ENCODE measurements at regions not wholly inside any gene's neighbourhood (a gene's known extent, or its start where the extent isn't known, plus 50 kb on each side); places are given as distances from the start of the nearest gene placed in this dataset.

DNA sequence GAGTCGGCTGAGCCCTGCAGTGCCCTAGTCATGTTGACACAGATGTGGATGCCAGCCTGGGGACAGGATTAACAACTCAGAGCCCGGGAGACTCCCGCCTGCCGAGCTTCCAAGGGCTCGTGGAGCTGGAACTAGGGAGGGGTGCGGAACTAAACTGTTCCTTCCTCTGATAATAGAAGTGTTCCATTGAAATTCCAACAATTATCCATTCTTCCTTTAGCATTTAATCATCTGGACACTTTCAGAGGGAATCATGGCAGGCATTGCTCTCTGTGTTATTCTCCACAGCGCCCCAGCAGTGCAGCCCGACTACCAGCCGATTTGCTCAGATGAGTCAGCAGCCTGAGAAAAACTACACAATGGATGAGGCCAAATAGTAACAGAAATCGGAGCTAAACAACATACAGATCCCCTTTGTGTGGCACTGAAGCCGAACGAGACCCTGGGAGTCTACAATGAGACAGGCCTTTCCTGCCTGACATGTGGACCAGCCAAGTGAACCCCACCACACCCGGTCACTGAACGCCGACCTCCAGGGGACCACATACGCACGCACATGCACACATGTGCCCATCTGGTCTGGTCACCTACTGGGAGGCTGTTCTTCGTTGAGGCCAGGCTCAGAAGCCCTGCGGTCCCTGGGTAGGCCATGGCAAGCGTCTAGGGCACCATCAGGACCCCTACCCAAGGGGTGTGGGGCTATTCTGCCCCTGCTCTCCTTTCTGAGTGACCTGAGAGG lies 238.4 kb upstream of the AFDN start (continued):
- TF ChIP-seq CEBPB (IDR thresholded peaks at IDR 0.05; ENCODE audit: borderline replicate concordance, low read depth, low read length) (no peak), PHF5A (CRISPR knock-in tag; IDR thresholded peaks at IDR 0.05; ENCODE audit: low read depth, unreplicated experiment) (no peak), HNF4G (IDR thresholded peaks at IDR 0.05; ENCODE audit: borderline replicate concordance, low read depth, low read length) (no peak), HNF4G (CRISPR knock-in tag; IDR thresholded peaks at IDR 0.05; ENCODE audit: borderline replicate concordance, low read depth) (no peak), NPAS2 (CRISPR knock-in tag; IDR thresholded peaks at IDR 0.05; ENCODE audit: borderline replicate concordance) (no peak), GMEB1 (CRISPR knock-in tag; IDR thresholded peaks at IDR 0.05; ENCODE audit: borderline replicate concordance) (no peak), ZNF619 (CRISPR knock-in tag; IDR thresholded peaks at IDR 0.05) (no peak), KDM2A (CRISPR knock-in tag; IDR thresholded peaks at IDR 0.05; ENCODE audit: borderline replicate concordance, low read depth) (no peak; the same call in 1 of the 2 replicates), TAF15 (IDR thresholded peaks at IDR 0.05; ENCODE audit: low read depth, low read length, poor library complexity, severe bottlenecking) (no peak), SRSF9 (IDR thresholded peaks at IDR 0.05; ENCODE audit: borderline replicate concordance, insufficient read depth, low read depth, low read length, poor library complexity, severe bottlenecking) (no peak), ZBTB8A (CRISPR knock-in tag; IDR thresholded peaks at IDR 0.05; ENCODE audit: borderline replicate concordance, low read depth) (no peak), ZNF367 (CRISPR knock-in tag; IDR thresholded peaks at IDR 0.05; ENCODE audit: borderline replicate concordance) (no peak), DMAP1 (CRISPR knock-in tag; IDR thresholded peaks at IDR 0.05) (no peak)
- TF ChIP-seq, protein P1, sequence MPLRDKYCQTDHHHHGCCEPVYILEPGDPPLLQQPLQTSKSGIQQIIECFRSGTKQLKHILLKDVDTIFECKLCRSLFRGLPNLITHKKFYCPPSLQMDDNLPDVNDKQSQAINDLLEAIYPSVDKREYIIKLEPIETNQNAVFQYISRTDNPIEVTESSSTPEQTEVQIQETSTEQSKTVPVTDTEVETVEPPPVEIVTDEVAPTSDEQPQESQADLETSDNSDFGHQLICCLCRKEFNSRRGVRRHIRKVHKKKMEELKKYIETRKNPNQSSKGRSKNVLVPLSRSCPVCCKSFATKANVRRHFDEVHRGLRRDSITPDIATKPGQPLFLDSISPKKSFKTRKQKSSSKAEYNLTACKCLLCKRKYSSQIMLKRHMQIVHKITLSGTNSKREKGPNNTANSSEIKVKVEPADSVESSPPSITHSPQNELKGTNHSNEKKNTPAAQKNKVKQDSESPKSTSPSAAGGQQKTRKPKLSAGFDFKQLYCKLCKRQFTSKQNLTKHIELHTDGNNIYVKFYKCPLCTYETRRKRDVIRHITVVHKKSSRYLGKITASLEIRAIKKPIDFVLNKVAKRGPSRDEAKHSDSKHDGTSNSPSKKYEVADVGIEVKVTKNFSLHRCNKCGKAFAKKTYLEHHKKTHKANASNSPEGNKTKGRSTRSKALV (CRISPR knock-in tag; IDR thresholded peaks at IDR 0.05): 0 out of 2 replicates have a peak, but pooled peaks have one; percentile 49
- TF ChIP-seq, protein P2, sequence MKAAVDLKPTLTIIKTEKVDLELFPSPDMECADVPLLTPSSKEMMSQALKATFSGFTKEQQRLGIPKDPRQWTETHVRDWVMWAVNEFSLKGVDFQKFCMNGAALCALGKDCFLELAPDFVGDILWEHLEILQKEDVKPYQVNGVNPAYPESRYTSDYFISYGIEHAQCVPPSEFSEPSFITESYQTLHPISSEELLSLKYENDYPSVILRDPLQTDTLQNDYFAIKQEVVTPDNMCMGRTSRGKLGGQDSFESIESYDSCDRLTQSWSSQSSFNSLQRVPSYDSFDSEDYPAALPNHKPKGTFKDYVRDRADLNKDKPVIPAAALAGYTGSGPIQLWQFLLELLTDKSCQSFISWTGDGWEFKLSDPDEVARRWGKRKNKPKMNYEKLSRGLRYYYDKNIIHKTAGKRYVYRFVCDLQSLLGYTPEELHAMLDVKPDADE (CRISPR knock-in tag; IDR thresholded peaks at IDR 0.05): no peak
- TF ChIP-seq, protein P3, sequence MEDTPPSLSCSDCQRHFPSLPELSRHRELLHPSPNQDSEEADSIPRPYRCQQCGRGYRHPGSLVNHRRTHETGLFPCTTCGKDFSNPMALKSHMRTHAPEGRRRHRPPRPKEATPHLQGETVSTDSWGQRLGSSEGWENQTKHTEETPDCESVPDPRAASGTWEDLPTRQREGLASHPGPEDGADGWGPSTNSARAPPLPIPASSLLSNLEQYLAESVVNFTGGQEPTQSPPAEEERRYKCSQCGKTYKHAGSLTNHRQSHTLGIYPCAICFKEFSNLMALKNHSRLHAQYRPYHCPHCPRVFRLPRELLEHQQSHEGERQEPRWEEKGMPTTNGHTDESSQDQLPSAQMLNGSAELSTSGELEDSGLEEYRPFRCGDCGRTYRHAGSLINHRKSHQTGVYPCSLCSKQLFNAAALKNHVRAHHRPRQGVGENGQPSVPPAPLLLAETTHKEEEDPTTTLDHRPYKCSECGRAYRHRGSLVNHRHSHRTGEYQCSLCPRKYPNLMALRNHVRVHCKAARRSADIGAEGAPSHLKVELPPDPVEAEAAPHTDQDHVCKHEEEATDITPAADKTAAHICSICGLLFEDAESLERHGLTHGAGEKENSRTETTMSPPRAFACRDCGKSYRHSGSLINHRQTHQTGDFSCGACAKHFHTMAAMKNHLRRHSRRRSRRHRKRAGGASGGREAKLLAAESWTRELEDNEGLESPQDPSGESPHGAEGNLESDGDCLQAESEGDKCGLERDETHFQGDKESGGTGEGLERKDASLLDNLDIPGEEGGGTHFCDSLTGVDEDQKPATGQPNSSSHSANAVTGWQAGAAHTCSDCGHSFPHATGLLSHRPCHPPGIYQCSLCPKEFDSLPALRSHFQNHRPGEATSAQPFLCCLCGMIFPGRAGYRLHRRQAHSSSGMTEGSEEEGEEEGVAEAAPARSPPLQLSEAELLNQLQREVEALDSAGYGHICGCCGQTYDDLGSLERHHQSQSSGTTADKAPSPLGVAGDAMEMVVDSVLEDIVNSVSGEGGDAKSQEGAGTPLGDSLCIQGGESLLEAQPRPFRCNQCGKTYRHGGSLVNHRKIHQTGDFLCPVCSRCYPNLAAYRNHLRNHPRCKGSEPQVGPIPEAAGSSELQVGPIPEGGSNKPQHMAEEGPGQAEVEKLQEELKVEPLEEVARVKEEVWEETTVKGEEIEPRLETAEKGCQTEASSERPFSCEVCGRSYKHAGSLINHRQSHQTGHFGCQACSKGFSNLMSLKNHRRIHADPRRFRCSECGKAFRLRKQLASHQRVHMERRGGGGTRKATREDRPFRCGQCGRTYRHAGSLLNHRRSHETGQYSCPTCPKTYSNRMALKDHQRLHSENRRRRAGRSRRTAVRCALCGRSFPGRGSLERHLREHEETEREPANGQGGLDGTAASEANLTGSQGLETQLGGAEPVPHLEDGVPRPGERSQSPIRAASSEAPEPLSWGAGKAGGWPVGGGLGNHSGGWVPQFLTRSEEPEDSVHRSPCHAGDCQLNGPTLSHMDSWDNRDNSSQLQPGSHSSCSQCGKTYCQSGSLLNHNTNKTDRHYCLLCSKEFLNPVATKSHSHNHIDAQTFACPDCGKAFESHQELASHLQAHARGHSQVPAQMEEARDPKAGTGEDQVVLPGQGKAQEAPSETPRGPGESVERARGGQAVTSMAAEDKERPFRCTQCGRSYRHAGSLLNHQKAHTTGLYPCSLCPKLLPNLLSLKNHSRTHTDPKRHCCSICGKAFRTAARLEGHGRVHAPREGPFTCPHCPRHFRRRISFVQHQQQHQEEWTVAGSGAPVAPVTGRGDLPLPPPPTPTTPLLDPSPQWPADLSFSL (CRISPR knock-in tag; IDR thresholded peaks at IDR 0.05): 0 out of 2 replicates have a peak, but pooled peaks have one; percentile 37
